ENCODE measurements at regions not wholly inside any gene's neighbourhood (a gene's known extent, or its start where the extent isn't known, plus 50 kb on each side); places are given as distances from the start of the nearest gene placed in this dataset.

- no peaks in the 10 kb centered on the region for H3K9me3 Mint-ChIP-seq
- Histone ChIP-seq H3K27ac (ENCODE audit: low read depth, low read length) (no peak overlapping the region), H3K4me1 (ENCODE audit: control insufficient read depth, insufficient read depth, low read length) (no peaks in the 10 kb centered on the region), H3K9ac (ENCODE audit: extremely low read depth, low read length, poor library complexity, severe bottlenecking) (no peak overlapping the region), H3K9me3 (ENCODE audit: control insufficient read depth, low read length) (no peaks in the 10 kb centered on the region), H3K4me3 (ENCODE audit: low read length) (no peak overlapping the region), H3K36me3 (ENCODE audit: control insufficient read depth, insufficient read depth, low read length) (no peaks in the 10 kb centered on the region), H3K27me3 (ENCODE audit: control insufficient read depth, insufficient read depth, low read length, poor library complexity, severe bottlenecking) (no peaks in the 10 kb centered on the region)
- H3K36me3 Mint-ChIP-seq (ENCODE audit: low read depth) = no peaks in the 10 kb centered on the region
- DNase-seq = no peak
- 80 to 100% methylated on average over 2 of the region's 2 CpGs for WGBS, 2 experiments (ENCODE audit: insufficient coverage in 1 of 2, insufficient read length in 1 of 2)
- TF ChIP-seq CTCF (conservative IDR thresholded peaks at IDR 0.05) = no peak
- no peak overlapping the region for H3K27ac Mint-ChIP-seq
- H3K27me3 Mint-ChIP-seq (ENCODE audit: insufficient read depth) = no peaks in the 10 kb centered on the region
- no peak overlapping the region for H3K4me3 Mint-ChIP-seq
- H3K4me1 Mint-ChIP-seq = peaks cover 7% of the 10 kb centered on the region
These were observed 303.4 kb downstream of the SPRY2 start for GRCh38 chr13:80037505-80037888.

GRCh38 chr13:80036845-80037504, 304.0 kb downstream of the SPRY2 start:
- Mint-ChIP-seq H3K4me1 (peaks cover 7% of the 10 kb centered on the region), H3K4me3 (no peak overlapping the region), H3K36me3 (ENCODE audit: low read depth) (no peaks in the 10 kb centered on the region), H3K9me3 (no peaks in the 10 kb centered on the region), H3K27me3 (ENCODE audit: insufficient read depth) (no peaks in the 10 kb centered on the region), H3K27ac (no peak overlapping the region)
- no peaks in the 10 kb centered on the region for H3K9me3 ChIP-seq (ENCODE audit: control insufficient read depth, low read length)
- DNase-seq = no peak
- H3K27ac ChIP-seq (ENCODE audit: low read depth, low read length) = no peak overlapping the region
- no peaks in the 10 kb centered on the region for H3K4me1 ChIP-seq (ENCODE audit: control insufficient read depth, insufficient read depth, low read length)
- H3K9ac ChIP-seq (ENCODE audit: extremely low read depth, low read length, poor library complexity, severe bottlenecking) = no peak overlapping the region
- H3K27me3 ChIP-seq (ENCODE audit: control insufficient read depth, insufficient read depth, low read length, poor library complexity, severe bottlenecking) = no peaks in the 10 kb centered on the region
- H3K36me3 ChIP-seq (ENCODE audit: control insufficient read depth, insufficient read depth, low read length) = no peaks in the 10 kb centered on the region
- TF ChIP-seq CTCF (conservative IDR thresholded peaks at IDR 0.05) = no peak
- 91 to 100% methylated on average over 2 of the region's 2 CpGs for WGBS, 2 experiments (ENCODE audit: insufficient coverage in 1 of 2, insufficient read length in 1 of 2)
- no peak overlapping the region for H3K4me3 ChIP-seq (ENCODE audit: low read length)

GRCh38 chr13:80035096-80035495, 305.8 kb downstream of the SPRY2 start:
- TF ChIP-seq CTCF (conservative IDR thresholded peaks at IDR 0.05) = no peak
- no peak overlapping the region for H3K9ac ChIP-seq (ENCODE audit: extremely low read depth, low read length, poor library complexity, severe bottlenecking)
- no peaks in the 10 kb centered on the region for H3K4me1 ChIP-seq (ENCODE audit: control insufficient read depth, insufficient read depth, low read length)
- no peak overlapping the region for H3K27ac ChIP-seq (ENCODE audit: low read depth, low read length)
- no peaks in the 10 kb centered on the region for H3K9me3 ChIP-seq (ENCODE audit: control insufficient read depth, low read length)
- no peaks in the 10 kb centered on the region for H3K36me3 ChIP-seq (ENCODE audit: control insufficient read depth, insufficient read depth, low read length)
- peaks cover 7% of the 10 kb centered on the region for H3K4me1 Mint-ChIP-seq
- H3K9me3 Mint-ChIP-seq = no peaks in the 10 kb centered on the region
- no peak overlapping the region for H3K4me3 Mint-ChIP-seq
- no peak overlapping the region for H3K27ac Mint-ChIP-seq
- no peak overlapping the region for H3K4me3 ChIP-seq (ENCODE audit: low read length)
- 60 to 88% methylated on average over 1 of the region's 1 CpG for WGBS, 2 experiments (ENCODE audit: insufficient coverage in 1 of 2, insufficient read length in 1 of 2)
- no peaks in the 10 kb centered on the region for H3K27me3 ChIP-seq (ENCODE audit: control insufficient read depth, insufficient read depth, low read length, poor library complexity, severe bottlenecking)
- no peaks in the 10 kb centered on the region for H3K27me3 Mint-ChIP-seq (ENCODE audit: insufficient read depth)
- no peaks in the 10 kb centered on the region for H3K36me3 Mint-ChIP-seq (ENCODE audit: low read depth)
- no peak for DNase-seq
